SKM-1 (cell line): ENCODE measurements at regions not wholly inside any gene's neighbourhood (a gene's known extent, or its start where the extent isn't known, plus 50 kb on each side); places are given as distances from the start of the nearest gene placed in this dataset.
"Not testable (repeated sequence)": the region's sequence is repeated elsewhere in the genome, so short reads cannot be mapped to it uniquely, and the experiment has no call there.

Source experiments
- DNase-seq: peaks from one replicate; lab custom pipeline; 2025; ENCODE audit not compliant: unreplicated experiment; lab: John Stamatoyannopoulos, UW

- DNase-seq, result peak; percentile 73
These were observed 150.3 kb upstream of the PREP start for GRCh38 chr6:105553171-105553570.

GRCh38 chr6:105550955-105551620 lies 148.2 kb upstream of the PREP start:
- DNase-seq, result no peak

GRCh38 chr6:105546754-105547153 lies 143.9 kb upstream of the PREP start:
- DNase-seq, result no peak

GRCh38 chr6:105545947-105546731 lies 143.3 kb upstream of the PREP start:
- no peak for DNase-seq

DNA sequence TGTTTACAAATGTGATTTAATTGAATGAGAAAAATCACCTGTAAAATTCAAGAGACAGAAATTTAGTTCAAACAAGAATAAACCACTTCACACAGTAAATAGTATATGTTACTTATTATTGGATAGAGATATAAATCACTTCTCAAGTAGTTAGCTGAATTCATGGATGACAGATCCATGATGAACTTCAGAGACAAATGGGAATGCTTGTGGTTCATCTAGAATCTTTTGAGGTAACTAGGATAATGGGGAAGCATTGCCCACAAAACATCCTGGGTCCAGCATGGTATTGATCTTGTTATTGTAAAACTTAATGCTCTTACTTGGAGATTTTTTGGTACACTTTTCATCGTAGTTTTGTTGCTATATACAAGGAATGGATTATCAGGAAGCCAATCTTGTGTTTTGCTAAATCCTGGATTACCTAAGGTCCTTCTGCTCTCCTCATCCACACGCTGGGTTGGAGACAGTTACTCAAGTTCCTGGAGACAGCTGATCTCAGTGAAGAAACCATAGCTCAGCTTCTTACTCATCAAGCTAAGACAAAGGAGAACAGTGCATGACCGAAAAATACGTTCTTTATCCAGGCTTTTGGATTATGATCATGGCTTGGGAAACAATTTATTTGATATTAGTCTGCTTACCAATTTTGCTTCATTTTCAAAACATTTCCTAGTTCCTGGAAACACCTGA lies 142.5 kb upstream of the PREP start:
- no peak for DNase-seq

GRCh38 chr6:105539911-105540310 lies 137.0 kb upstream of the PREP start:
- no peak for DNase-seq

GRCh38 chr6:105537981-105538578 lies 135.2 kb upstream of the PREP start:
- DNase-seq, result no peak

- no peak for DNase-seq
These were observed 134.1 kb upstream of the PREP start for GRCh38 chr6:105536961-105537360.

- DNase-seq, result no peak
These were observed 130.4 kb upstream of the PREP start for GRCh38 chr6:105533301-105533700.

DNA sequence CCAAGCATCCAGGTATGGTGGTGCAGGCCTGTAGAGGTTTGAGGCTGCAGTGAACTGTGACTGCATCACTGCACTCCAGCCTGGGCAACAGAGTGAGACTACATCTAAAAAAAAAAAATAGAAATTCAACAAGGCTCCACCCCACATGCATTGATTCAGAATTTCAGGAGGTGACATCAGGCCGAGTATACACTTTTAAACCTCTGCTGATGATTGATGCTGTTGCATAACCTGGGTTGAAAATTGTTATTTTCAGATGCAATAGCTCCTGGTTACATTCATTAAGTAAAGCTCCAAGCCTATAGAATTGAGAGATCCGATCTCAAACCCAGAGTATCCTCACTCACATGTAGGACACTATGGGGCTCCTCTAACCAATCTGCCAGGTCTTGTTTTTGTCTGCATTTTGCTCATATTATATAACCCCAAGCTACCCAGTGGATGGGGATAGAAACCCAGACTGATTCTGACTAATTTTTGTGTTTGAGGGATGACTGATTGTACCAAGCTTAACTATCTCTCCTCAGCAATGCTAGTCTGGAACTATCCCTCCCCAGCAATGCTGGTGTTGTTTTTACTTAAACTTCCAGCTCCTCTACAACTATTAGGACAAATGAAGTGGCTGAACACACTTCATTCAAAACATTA lies 123.5 kb upstream of the PREP start:
- no peak for DNase-seq

GRCh38 chr6:105522626-105523322 lies 119.9 kb upstream of the PREP start:
- no peak for DNase-seq

DNA sequence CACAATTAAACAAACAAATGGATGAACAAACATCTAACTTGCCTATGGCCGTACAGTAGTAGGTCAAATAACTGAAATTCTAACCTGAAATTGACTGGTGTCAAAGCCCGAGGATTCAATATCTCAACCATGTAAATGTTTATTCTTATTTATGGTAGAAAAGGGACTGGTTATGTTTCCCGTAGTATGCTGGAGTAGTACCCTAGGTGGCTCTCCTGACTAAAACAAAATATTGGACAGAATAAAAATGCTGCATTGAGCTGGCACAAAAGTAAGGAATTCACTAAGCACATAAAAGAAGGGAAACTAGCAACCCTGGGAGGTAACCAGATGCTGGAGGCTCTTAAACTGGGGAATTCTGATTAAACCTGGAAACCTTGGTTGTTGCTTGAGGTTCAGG lies 117.1 kb upstream of the PREP start:
- no peak for DNase-seq

DNA sequence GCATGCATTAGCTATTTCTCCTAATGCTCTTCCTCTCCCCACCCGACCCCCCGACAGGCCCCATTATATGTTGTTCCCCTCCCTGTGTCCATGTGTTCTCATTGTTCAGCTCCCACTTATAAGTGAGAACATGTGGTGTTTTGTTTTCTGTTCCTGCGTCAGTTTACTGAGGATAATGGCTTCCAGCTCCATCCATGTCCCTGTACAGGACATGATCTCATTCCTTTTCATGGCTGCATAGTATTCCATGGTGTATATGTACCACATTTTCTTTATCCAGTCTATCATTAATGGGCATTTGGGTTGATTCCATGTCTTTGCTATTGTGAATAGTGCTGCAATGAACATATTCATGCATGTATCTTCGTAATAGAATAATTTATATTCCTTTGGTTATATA lies 116.1 kb upstream of the PREP start:
- not testable (repeated sequence) for DNase-seq

DNA sequence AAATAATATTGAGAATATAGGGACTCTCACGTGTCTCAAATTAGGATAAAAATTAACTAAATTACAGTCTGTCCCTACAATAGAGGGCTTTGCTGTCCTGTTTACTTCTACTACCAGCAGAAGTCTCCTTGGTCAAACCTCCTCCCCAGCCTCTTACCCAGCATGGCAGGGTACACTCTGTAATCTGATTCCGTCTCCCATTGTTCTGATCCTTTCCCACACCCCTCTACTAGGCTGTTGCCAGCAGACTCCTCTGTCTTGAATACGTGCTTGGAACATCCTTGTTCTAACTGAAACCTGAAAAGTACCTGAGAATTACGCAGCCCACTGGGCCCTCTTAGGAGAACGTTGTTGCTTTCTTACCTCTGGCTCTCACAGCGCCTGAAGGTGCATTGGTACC lies 112.2 kb upstream of the PREP start:
- DNase-seq, result no peak

- no peak for DNase-seq
These were observed 111.4 kb upstream of the PREP start for GRCh38 chr6:105514306-105514705.

DNA sequence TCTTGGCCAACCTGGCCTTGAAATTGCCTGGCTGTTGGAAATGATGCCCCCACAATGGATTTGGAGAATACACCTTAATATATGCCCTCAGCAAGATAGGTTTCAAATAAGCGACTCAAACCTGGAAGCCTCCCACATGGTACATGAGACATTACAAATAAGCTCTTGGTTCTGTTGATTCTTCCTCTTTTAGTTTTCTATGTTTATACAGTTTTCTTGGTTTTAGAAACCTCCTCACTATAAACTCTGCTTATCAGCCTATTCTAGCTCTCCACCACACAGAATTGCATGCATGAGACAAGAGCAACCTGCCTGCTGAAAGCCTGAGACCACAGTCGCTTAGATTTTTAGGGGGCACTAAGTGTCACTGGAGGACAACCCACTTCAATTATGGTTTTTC lies 108.8 kb upstream of the PREP start:
- no peak for DNase-seq

- DNase-seq, result no peak
These were observed 107.9 kb upstream of the PREP start for GRCh38 chr6:105510746-105511145.

- no peak for DNase-seq
These were observed 106.8 kb upstream of the PREP start for GRCh38 chr6:105509506-105510331.

DNA sequence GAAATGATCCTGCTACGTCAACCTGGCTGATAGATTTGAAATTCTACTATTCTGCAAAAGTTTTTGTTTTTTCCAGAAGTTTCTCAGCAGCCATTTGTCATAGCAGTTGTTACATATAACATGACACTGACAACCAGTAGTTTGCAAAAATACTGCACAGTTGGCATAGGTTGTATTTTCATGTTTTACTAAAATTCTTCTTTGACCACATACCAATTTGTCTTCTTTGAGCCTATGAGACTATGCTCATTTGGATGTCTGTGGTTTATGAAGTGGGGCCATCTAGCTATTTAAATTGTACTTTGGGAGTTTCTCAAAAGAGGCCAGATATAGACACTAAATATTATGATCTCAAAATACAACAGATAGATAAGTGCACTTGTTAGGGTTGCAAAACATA lies 104.9 kb upstream of the PREP start:
- no peak for DNase-seq

GRCh38 chr6:105504706-105505105 lies 101.8 kb upstream of the PREP start:
- DNase-seq, result no peak
